ENCODE measurements at regions not wholly inside any gene's neighbourhood (a gene's known extent, or its start where the extent isn't known, plus 50 kb on each side); places are given as distances from the start of the nearest gene placed in this dataset.

DNA sequence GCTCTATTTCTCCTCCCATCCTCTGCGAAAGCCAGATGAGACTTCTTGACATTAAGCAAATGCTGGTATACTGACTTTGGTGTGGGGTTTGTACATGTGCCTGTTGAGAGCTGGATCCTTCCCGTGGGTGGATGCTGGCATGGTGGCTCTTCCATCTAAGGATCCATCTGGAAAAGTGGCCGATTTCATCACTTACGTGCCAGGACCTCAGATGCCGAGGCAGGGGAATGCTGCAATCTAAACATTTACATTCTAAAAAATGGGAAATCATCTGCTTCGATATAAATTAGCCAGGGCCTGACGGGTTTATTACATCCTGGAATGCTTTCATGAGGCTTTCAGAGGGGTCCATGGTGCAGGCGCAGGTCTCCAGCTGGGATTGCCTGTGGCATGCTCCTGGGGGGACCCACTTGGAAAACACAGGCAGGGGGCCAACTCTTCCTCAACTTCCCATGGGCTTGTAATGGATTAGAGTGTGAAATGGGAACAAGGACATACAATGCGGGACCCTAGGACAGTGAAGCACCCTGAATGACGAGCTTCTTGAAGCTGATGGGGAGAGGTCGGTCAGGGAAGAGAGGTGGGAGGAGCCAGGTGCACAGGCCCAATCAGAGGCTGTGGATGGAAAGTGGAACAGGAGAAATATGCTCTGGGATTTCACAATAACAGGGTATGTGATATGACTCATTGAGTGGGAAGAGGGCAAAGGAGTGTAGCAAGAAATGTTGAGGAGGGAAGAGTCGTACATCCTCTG lies 105.5 kb upstream of the PITX1 start:
- no peak for DNase-seq (ENCODE audit: low spot score)

GRCh38 chr5:135138116-135138850 lies 104.3 kb upstream of the PITX1 start:
- no peak for DNase-seq (ENCODE audit: low spot score)

GRCh38 chr5:135137146-135137915 lies 103.3 kb upstream of the PITX1 start:
- DNase-seq (ENCODE audit: low spot score) = no peak

GRCh38 chr5:135136546-135136945 lies 102.5 kb upstream of the PITX1 start:
- DNase-seq (ENCODE audit: low spot score) = no peak

- DNase-seq (ENCODE audit: low spot score) = no peak
These were observed 101.7 kb upstream of the PITX1 start for GRCh38 chr5:135135530-135136226.

DNA sequence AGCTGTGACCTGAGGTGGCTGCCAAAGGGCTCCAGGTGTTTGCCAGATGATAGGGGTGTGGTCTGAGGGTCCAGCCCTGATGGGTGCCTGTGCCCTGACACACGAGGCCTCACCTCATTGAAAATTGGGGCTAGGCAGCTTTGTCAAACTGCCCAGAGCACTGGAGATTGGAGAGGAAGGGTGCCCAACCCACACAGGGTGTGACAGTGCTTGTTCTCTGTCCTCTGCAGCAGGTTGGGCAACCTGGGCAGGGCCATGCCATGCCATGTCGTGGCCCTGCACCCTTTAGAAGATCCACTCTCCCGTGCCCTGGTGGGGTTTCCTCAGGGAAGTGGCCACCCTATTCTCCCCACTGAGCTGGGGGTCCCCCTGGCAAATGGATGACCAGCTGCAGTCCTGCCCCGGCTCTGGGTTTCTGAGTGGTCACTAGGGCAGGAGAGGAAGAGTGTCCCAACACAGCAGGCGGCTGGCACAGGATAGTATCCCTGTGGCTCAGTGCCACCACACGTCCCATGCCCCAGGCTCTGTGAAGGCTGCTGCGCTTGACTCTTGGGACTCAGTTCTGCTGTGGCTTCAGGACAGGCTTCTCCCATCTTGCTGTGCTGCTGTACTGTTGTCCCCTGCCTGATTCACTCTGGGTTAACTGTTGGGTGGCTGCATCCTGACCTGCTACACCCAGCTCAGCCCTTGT lies 100.8 kb upstream of the PITX1 start:
- DNase-seq (ENCODE audit: low spot score) = no peak

DNA sequence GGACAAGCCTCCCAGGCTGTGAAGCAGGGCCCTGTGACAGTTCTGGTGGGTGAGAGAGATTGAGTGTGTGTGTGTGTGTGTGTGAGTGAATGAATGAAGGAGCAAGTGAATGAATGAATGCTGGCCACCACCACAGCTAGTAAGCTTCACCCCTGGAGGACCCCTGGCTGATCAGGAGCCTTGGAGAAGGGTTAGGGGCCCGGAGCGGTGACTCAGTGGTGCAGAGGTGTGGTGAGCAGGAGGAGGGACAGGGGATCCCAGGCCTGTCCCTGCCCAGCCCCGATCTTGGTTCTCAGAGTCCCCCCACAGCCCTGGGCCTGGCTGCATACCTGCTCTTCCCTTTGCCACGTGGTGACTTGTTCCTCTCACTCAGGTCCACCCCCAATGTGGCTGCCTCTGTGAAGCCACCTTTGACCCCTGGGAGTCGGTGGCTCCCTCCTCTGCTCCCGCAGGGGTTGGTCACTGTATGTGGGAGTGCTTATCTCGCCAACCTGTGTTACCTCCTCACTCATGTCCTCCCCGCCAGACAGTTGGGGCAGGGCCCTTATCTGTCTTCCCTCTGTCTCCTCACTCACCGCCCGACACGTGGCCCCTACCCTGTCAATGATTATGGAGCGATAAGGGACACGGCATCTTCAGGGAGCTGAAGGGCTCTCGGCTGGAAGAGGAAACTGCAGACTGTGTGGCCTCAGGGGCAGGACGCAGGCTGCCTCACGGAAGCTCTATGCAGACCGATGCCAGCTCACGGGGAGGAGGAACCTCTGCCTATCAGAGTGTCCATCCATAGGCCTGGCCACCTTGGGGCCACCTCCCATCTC lies 99.9 kb upstream of the PITX1 start:
- no peak for DNase-seq (ENCODE audit: low spot score)

GRCh38 chr5:135133181-135133580 lies 99.2 kb upstream of the PITX1 start:
- no peak for DNase-seq (ENCODE audit: low spot score)

GRCh38 chr5:135131801-135132680 lies 98.0 kb upstream of the PITX1 start:
- no peak for DNase-seq (ENCODE audit: low spot score)

DNA sequence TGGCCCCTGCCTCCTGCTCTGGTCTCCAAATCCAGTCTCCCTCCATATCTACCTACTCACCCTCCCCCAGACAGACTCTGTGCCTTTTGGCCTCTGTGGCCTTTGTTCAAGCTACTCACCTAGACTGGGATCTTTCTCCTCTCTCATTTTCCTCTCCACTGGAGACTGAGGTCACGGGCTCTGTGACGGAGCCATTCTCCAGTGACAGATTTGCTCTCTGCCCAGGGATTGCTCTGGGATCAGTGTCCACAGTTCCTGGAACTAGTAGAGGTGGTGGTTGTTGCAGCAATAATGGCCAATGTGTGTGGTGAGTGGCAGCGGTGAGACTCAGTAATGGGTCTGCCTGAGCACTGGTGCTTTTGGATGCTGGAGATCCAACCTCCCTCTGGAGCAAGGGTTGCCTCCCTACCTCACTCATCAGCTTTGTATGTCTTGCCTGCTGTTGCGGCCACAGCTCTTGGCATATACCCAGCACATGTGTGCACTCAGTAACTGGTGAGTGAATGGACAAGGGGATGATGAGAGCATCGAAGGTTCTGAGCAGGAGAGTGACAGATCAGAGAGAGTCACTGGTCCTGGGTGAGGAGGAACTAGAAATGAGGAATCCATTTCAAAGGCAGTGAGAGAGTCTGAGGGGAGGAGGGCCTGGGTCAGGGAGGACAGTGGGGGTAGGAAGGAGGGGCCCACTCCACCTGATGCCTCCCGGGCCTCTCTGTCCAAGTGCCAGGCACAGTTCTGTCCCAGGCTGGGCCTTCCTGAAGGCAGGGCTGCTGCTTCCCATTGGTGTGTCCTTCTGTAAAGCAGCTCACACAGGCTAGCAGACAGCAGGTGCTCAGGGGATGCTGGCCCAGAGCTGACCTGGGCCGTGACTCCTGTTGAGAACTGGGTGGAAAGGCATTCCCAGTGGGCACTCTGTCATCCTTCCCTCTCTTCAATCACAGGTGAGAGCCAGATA lies 96.5 kb upstream of the PITX1 start:
- no peak for DNase-seq (ENCODE audit: low spot score)

DNA sequence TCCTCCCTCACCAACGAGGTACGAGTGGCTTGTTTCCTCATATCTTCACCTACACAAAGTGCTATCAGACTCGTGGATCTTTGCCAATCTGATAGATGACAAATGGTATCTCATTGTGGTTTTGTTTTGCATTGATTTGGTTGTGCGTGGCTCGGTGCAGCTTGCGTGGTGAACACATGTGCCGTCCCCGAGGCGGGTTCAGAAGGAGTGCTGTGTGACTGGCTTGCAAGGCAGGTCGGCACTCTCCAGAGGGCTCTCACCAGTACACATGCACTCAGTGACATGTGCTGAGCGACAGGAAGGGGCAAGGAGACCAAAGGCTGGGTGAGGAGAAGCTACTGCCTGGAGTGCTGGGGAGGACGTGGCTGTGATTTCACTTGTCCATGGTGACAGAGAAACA lies 95.3 kb upstream of the PITX1 start:
- no peak for DNase-seq (ENCODE audit: low spot score)

DNA sequence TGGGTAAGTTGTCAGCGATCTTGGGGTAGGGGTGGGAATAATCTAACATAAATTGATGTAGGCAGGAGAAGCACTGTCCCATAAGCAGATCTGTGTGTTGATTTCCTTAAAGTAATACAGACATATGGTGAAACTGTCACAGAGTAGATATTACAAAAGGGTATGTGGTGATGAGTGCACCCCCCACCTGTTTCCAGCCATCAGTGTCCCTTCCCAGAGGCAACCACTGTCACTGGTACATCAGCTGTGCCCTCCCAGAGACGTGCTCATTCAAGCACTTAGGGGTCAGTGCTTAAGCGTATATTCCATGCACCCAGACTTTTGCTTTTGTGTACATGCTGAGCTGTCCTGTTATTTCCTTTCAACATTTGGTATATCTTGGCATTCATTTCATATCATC lies 94.3 kb upstream of the PITX1 start:
- DNase-seq (ENCODE audit: low spot score) = no peak

- no peak for DNase-seq (ENCODE audit: low spot score)
These were observed 93.6 kb upstream of the PITX1 start for GRCh38 chr5:135127439-135128240.

- no peak for DNase-seq (ENCODE audit: low spot score)
These were observed 92.8 kb upstream of the PITX1 start for GRCh38 chr5:135126688-135127438.

DNA sequence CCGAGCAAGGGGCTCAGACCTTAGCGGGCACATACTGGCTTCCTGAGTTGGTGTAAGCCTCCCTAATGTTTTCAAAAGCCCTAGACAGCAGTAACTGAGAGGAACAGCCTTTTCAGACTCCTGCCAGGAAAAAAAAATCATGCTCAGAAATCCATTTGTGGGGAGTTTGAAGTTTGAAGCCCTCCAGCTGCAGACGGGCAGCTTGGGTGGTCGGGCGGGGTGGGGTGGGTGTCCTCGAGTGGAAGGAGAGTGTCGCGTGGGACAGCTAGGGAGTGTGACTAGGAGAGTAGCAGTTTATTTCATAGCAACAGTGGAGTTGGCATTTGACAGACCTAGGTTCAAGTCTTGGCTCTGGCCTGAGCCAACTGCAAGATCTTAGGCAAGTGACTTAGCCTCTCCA lies 90.7 kb upstream of the PITX1 start:
- no peak for DNase-seq (ENCODE audit: low spot score)

DNA sequence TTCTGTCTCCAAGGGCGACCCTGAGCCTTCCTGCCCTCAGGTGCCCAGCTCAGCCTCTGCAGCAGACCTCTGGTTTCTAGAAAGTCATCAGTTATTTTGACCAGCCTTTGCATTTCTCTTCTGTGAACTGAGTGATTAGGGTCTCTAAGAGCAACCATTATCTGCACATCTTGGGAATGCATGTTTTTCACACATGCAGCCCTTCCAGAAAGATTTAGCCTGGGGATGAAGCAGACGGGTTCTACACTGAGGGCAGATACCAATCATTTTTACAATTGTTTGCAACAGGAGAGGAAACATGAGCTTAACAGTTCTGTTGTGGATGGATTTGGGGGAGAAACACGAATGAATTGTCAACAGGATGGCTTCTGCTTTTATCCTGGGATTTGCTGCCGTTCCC lies 90.1 kb upstream of the PITX1 start:
- no peak for DNase-seq (ENCODE audit: low spot score)

GRCh38 chr5:135122797-135123196 lies 88.8 kb upstream of the PITX1 start:
- no peak for DNase-seq (ENCODE audit: low spot score)
